D721Med (cell line): ENCODE measurements at regions not wholly inside any gene's neighbourhood (a gene's known extent, or its start where the extent isn't known, plus 50 kb on each side); places are given as distances from the start of the nearest gene placed in this dataset.

ENCODE experiments used
- DNase-seq: peaks from one replicate; pipeline ENCODE4 v3.0.0; 2011; ENCODE audit warnings: low spot score; ENCODE audit not compliant: insufficient read length
- FAIRE-seq: peaks from 2 replicates; lab custom pipeline; 2011; peaks lifted over from hg19 to GRCh38; lab: Jason Lieb, UNC
- CTCF ChIP-seq: IDR thresholded peaks from 2 replicates; pipeline ENCODE4 v1.5.1; 2012; ENCODE audit warnings: mild to moderate bottlenecking, control low read depth; ENCODE audit not compliant: insufficient read depth; ENCODE audit errors: missing control alignments

DNA sequence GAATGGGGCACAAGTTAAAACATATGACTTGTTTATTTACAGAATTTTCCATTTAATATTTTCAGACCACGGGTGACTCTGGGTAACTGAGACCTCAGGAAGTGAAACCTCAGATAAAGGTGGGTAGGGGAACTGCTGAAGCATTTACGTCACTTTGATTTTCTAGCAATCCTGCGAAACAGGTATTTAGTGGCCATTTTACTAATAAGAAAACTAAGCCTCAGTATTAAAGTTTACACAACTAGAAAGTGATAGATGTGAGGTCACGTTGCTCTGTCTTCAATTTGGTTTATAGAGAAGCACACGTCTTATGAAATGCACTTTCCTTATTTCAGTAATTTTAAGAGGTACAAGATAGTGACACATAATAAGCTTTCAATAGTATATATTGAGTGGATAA is 402.8 kb downstream of the FGF9 start:
- TF ChIP-seq CTCF = no peak
- FAIRE-seq = no peak

GRCh38 chr13:22074403-22074802 is 403.5 kb downstream of the FGF9 start:
- no peak for TF ChIP-seq CTCF
- DNase-seq = no peak
- no peak for FAIRE-seq

More for the DNA sequence above, 402.8 kb downstream of the FGF9 start:
- no peak for DNase-seq

GRCh38 chr13:22076658-22077057 is 405.8 kb downstream of the FGF9 start:
- no peak for TF ChIP-seq CTCF
- DNase-seq = no peak
- FAIRE-seq = no peak

DNA sequence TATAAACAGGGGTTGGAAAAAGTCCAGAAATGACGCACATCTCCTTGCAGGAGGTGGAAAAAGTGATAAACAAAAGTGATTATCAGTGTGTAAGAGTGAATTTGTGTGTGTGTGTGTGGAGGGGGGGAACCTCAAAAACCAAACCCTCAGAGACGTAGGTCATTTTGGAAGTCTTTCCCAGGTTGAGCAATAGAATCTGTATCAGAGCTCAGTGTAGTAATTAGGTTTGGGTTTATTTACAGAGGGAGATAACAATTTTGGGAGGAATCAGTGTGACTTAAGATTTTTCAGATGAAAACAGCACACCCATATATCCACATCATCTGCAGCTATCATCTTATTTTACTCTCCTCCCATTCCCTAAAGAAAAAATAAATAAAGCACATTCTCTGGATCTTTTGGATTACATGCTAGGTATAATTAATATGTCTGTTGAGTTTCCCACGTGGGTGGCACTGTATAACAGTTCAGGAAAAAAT is 406.4 kb downstream of the FGF9 start:
- no peak for FAIRE-seq

DNA sequence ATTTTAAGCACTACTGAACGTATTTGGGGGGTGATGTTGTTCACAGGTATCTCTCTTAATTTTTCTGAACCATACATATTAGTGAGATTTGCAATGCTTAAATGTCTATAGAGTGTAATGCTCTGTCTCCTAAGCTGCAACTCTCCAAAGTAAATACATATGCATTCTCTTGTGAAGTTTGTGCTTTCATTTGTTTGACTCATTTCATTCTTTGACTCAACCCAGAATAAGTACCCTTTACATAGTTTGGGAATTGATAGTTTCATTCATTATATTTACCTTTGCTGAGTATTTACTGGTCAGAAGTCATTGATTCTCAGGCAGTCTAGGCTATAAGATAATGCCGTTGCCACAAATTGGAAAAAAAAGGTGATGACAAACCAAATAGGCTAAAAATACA is 406.9 kb downstream of the FGF9 start:
- no peak for TF ChIP-seq CTCF
- DNase-seq = no peak
- no peak for FAIRE-seq

More for the DNA sequence above, 406.4 kb downstream of the FGF9 start:
- no peak for DNase-seq
- no peak for TF ChIP-seq CTCF

GRCh38 chr13:22079961-22080360 is 409.1 kb downstream of the FGF9 start:
- FAIRE-seq = no peak
- no peak for DNase-seq

More at GRCh38 chr13:22079961-22080360, 409.1 kb downstream of the FGF9 start:
- TF ChIP-seq CTCF = no peak
